H9 (cell line): ENCODE measurements at regions not wholly inside any gene's neighbourhood (a gene's known extent, or its start where the extent isn't known, plus 50 kb on each side); places are given as distances from the start of the nearest gene placed in this dataset.

Experiments
- DNase-seq: peaks from one replicate; pipeline ENCODE4 v3.0.0-alpha.2; 2017
- H2AFZ ChIP-seq: one replicate; pipeline ENCODE4 v1.6.1; 2013; ENCODE audit warnings: mild to moderate bottlenecking, low read length, control low read depth, moderate library complexity
- H2AK5ac ChIP-seq: 2 replicates; pipeline ENCODE4 v1.6.1; 2013; ENCODE audit warnings: low read length, control low read depth, mixed read lengths; ENCODE audit not compliant: insufficient read length
- H2BK120ac ChIP-seq: one replicate; pipeline ENCODE4 v1.6.1; 2013; ENCODE audit warnings: low read depth, mild to moderate bottlenecking, low read length, control low read depth, inconsistent platforms; ENCODE audit not compliant: poor library complexity, severe bottlenecking
- H2BK12ac ChIP-seq: 2 replicates; pipeline ENCODE4 v1.6.1; 2013; ENCODE audit warnings: low read length, control low read depth, mixed read lengths, low read depth; ENCODE audit not compliant: insufficient read length
- H2BK15ac ChIP-seq: 2 replicates; pipeline ENCODE4 v1.6.1; 2013; ENCODE audit warnings: low read depth, low read length, control low read depth
- H2BK20ac ChIP-seq: one replicate; pipeline ENCODE4 v1.6.1; 2013; ENCODE audit warnings: low read depth, mild to moderate bottlenecking, low read length, control low read depth, inconsistent platforms; ENCODE audit not compliant: poor library complexity, severe bottlenecking
- H2BK5ac ChIP-seq: 2 replicates; pipeline ENCODE4 v1.6.1; 2013; ENCODE audit warnings: low read length, control low read depth, mixed read lengths; ENCODE audit not compliant: insufficient read length
- H3K14ac ChIP-seq: 2 replicates; pipeline ENCODE4 v1.6.1; 2013; ENCODE audit warnings: low read length, control low read depth; ENCODE audit not compliant: insufficient read depth
- H3K18ac ChIP-seq: 2 replicates; pipeline ENCODE4 v1.6.1; 2013; ENCODE audit warnings: low read depth, mild to moderate bottlenecking, mixed read lengths, low read length, control low read depth; ENCODE audit not compliant: insufficient read length
- H3K23ac ChIP-seq: 2 replicates; pipeline ENCODE4 v1.6.1; 2013; ENCODE audit warnings: low read length, control low read depth, mixed read lengths, low read depth; ENCODE audit not compliant: insufficient read length
- H3K23me2 ChIP-seq: 2 replicates; pipeline ENCODE4 v1.6.1; 2013; ENCODE audit warnings: low read depth, mild to moderate bottlenecking, mixed read lengths, low read length, control low read depth; ENCODE audit not compliant: insufficient read length, poor library complexity, severe bottlenecking
- H3K27ac ChIP-seq: 2 replicates; pipeline ENCODE4 v1.5.1; 2013; ENCODE audit warnings: low read length, control low read depth, mixed read lengths, low read depth; ENCODE audit not compliant: insufficient read length
- H3K27me3 ChIP-seq: 2 replicates; pipeline ENCODE4 v1.6.1; 2013; ENCODE audit warnings: low read length, control low read depth, inconsistent platforms; ENCODE audit not compliant: insufficient read depth
- H3K4ac ChIP-seq: 2 replicates; pipeline ENCODE4 v1.6.1; 2013; ENCODE audit warnings: low read depth, mild to moderate bottlenecking, control low read depth, inconsistent platforms, low read length, moderate library complexity
- H3K4me1 ChIP-seq: 2 replicates; pipeline ENCODE4 v1.6.1; 2013; ENCODE audit warnings: low read length, control low read depth, inconsistent platforms; ENCODE audit not compliant: insufficient read depth
- H3K4me2 ChIP-seq: 2 replicates; pipeline ENCODE4 v1.6.1; 2013; ENCODE audit warnings: low read length, control low read depth, mixed read lengths; ENCODE audit not compliant: insufficient read length, insufficient read depth
- H3K56ac ChIP-seq: 2 replicates; pipeline ENCODE4 v1.6.1; 2013; ENCODE audit warnings: low read depth, mild to moderate bottlenecking, mixed read lengths, low read length, control low read depth; ENCODE audit not compliant: insufficient read length
- H3K79me1 ChIP-seq: 2 replicates; pipeline ENCODE4 v1.6.1; 2013; ENCODE audit warnings: low read depth, mild to moderate bottlenecking, moderate library complexity, low read length, control low read depth, inconsistent platforms; ENCODE audit not compliant: insufficient read depth, poor library complexity, severe bottlenecking
- H3K79me2 ChIP-seq: 2 replicates; pipeline ENCODE4 v1.6.1; 2013; ENCODE audit warnings: low read length, control low read depth, inconsistent platforms; ENCODE audit not compliant: insufficient read depth
- H3K9ac ChIP-seq: 2 replicates; pipeline ENCODE4 v1.6.1; 2013; ENCODE audit warnings: low read length, control low read depth, mixed read lengths; ENCODE audit not compliant: insufficient read length; ENCODE audit errors: extremely low read depth
- H3K9me3 ChIP-seq: one replicate; pipeline ENCODE4 v1.6.1; 2013; ENCODE audit warnings: low read depth, low read length, inconsistent platforms; ENCODE audit not compliant: control insufficient read depth
- H3T11ph ChIP-seq: one replicate; pipeline ENCODE4 v1.6.1; 2013; ENCODE audit warnings: mild to moderate bottlenecking, low read length, control low read depth, inconsistent platforms
- H4K20me1 ChIP-seq: one replicate; pipeline ENCODE4 v1.6.1; 2013; ENCODE audit not compliant: control insufficient read depth, insufficient read length, insufficient read depth
- H4K5ac ChIP-seq: 2 replicates; pipeline ENCODE4 v1.6.1; 2013; ENCODE audit warnings: low read depth, mild to moderate bottlenecking, mixed read lengths, low read length, control low read depth; ENCODE audit not compliant: insufficient read length
- H4K8ac ChIP-seq: replicated peaks from 2 replicates; pipeline ENCODE4 v1.6.1; 2013; ENCODE audit warnings: low read length, control low read depth, mixed read lengths, low read depth; ENCODE audit not compliant: insufficient read length
- H4K91ac ChIP-seq: 2 replicates; pipeline ENCODE4 v1.6.1; 2013; ENCODE audit warnings: low read depth, mild to moderate bottlenecking, moderate library complexity, mixed read lengths, low read length, control low read depth; ENCODE audit not compliant: insufficient read length
- H3K27ac Mint-ChIP-seq, 3 experiments: 2 replicates in 2 of 3; 3 replicates in 1 of 3; pipeline ENCODE4 v1.8.0; 2020 to 2021; ENCODE audit warnings: mixed read lengths in 3 of 3, mild to moderate bottlenecking in 1 of 3, moderate library complexity in 1 of 3
- H3K27me3 Mint-ChIP-seq: 2 replicates; pipeline ENCODE4 v1.8.0; 2021; ENCODE audit warnings: low read depth, mild to moderate bottlenecking, moderate library complexity, mixed read lengths
- H3K36me3 Mint-ChIP-seq, 3 experiments: 2 replicates in 2 of 3; 3 replicates in 1 of 3; pipeline ENCODE4 v1.8.0; 2020 to 2021; ENCODE audit warnings: low read depth in 3 of 3, mixed read lengths in 3 of 3; ENCODE audit not compliant: insufficient read depth in 1 of 3
- H3K4me1 Mint-ChIP-seq, 2 experiments: 2 replicates each; pipeline ENCODE4 v1.8.0; 2020; ENCODE audit warnings: mixed read lengths in 2 of 2
- H3K4me3 Mint-ChIP-seq, 2 experiments: 2 replicates in 1 of 2; 3 replicates in 1 of 2; pipeline ENCODE4 v1.8.0; 2020 to 2021; ENCODE audit warnings: mild to moderate bottlenecking in 2 of 2, mixed read lengths in 2 of 2, moderate library complexity in 1 of 2
- H3K9me3 Mint-ChIP-seq, 2 experiments: 2 replicates in 1 of 2; 3 replicates in 1 of 2; pipeline ENCODE4 v1.8.0; 2020; ENCODE audit warnings: mild to moderate bottlenecking in 2 of 2, mixed read lengths in 2 of 2, moderate library complexity in 1 of 2
- CTCF ChIP-seq: fragments of 200-600 bp; sonication (generic); conservative IDR thresholded peaks from 3 replicates; pipeline ENCODE4 v1.8.0; 2021; ENCODE audit warnings: antibody characterized with exemption, mild to moderate bottlenecking
- WGBS: extraction: QIAGEN DNeasy Blood & Tissue Kit; methylation state at CpG from one replicate; pipeline ENCODE4 v1.1.7; 2013; ENCODE audit warnings: missing lambda C conversion rate, low lambda C conversion rate, mixed read lengths; ENCODE audit not compliant: insufficient read length; ENCODE audit errors: extremely low coverage; 5-methylcytosine and 5-hydroxymethylcytosine counted together

GRCh38 chrX:121256647-121257046 is 209.2 kb downstream of the GLUD2 start:
- Histone ChIP-seq H3K79me1 (no peaks in the 10 kb centered on the region), H3K23ac (no peak overlapping the region), H3K79me2 (no peaks in the 10 kb centered on the region), H4K91ac (no peak overlapping the region), H2BK15ac (no peak overlapping the region), H4K5ac (no peak overlapping the region), H2BK5ac (no peak overlapping the region), H2BK12ac (no peak overlapping the region), H3K27ac (no peak overlapping the region), H3K4ac (no peak overlapping the region), H3K18ac (no peak overlapping the region), H3K23me2 (no peaks in the 10 kb centered on the region), H2BK120ac (no peak overlapping the region), H3K4me2 (no peak overlapping the region), H2BK20ac (no peak overlapping the region), H3K27me3 (no peaks in the 10 kb centered on the region), H3K4me1 (no peaks in the 10 kb centered on the region), H3K14ac (no peak overlapping the region), H4K20me1 (no peaks in the 10 kb centered on the region), H2AK5ac (no peak overlapping the region), H3K9me3 (peaks cover 47% of the 10 kb centered on the region), H3K56ac (no peak overlapping the region), H3T11ph (no peak overlapping the region), H4K8ac (no peak overlapping the region), H3K9ac (no peak overlapping the region), H2AFZ (no peak overlapping the region)
- Mint-ChIP-seq H3K27me3 (peaks cover 4% of the 10 kb centered on the region), H3K4me3 (no peak overlapping the region), H3K36me3 (no peaks in the 10 kb centered on the region), H3K4me1 (peaks cover 3 to 5% of the 10 kb centered on the region in 2 experiments; a peak in 3 of 4 replicates), H3K9me3 (peaks cover 53 to 57% of the 10 kb centered on the region in 2 experiments), H3K27ac (no peak overlapping the region)
- TF ChIP-seq CTCF: no peak
- DNase-seq: no peak
- WGBS: no CpG with 5 or more reads among the region's 2 CpGs
